ENCODE measurements at regions not wholly inside any gene's neighbourhood (a gene's known extent, or its start where the extent isn't known, plus 50 kb on each side); places are given as distances from the start of the nearest gene placed in this dataset.
"Not testable (repeated sequence)": the region's sequence is repeated elsewhere in the genome, so short reads cannot be mapped to it uniquely, and the experiment has no call there.

DNA sequence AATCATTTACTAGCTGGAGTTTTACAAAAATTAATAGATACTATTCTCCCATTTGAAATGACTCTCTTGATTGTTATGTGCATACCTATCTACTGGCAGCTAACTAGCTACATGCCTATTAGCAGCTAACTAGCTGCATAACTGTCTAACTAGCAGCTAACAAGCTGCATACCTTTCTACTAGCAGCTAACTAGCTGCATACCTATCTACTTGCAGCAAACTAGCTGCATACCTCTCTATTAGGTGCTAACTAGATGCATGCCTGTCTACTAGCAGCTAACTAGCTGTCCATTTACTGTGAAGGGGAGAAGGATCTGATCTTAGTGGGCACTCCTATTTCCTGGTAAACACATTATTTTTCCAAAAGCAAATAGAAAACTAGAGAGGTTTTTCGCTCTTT, 439.4 kb upstream of the PFKP start:
- DNase-seq (ENCODE audit: low spot score): no peak

DNA sequence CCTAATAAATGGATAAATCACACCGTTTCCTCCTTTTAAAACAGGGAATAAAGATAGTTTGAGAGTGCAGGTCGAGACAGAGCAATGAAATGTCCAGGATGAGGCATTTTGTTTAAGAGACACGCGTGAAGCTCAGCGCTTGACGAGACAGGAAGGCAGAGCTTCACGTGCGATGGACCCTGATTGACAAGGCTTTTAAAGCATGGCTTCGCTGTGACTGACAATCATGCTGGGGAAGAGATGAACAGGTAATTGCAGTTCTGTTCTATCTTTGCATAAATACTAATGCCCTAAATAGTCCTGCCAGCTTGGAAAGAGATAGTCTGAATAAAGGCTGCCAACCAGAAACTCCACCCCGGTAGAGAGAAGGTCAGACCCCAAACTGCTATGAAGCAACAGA, 442.3 kb upstream of the PFKP start:
- no peak for DNase-seq (ENCODE audit: low spot score)

DNA sequence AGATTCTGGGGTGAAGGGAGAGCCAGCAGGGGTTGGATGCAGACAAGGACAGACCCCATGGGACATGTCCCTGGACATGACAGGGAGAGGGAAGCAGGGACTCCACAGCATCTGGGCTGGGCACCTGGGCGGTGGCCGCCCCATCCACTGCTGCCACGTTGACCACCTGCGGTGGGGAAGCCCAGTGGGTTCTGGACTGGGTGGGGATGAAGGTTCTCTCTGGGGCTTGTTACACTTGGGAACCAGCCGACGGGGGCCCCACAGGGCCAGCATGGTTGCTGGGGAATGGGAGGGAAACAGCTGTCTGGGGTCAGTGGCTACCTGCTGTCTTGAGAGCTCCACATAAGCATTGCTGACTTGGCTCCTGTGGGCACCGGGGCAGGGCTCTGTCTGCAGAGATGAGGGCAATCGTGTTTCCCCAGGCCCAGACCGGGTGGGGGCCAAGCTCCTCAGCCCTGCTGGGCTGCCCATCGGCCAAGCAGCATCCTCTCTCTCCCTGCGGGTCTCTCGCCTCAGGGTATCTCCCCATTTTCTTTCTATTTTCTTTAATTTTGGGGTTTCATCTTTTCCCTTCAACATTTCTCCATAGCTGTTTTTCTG, 443.6 kb upstream of the PFKP start:
- no peak for DNase-seq (ENCODE audit: low spot score)

DNA sequence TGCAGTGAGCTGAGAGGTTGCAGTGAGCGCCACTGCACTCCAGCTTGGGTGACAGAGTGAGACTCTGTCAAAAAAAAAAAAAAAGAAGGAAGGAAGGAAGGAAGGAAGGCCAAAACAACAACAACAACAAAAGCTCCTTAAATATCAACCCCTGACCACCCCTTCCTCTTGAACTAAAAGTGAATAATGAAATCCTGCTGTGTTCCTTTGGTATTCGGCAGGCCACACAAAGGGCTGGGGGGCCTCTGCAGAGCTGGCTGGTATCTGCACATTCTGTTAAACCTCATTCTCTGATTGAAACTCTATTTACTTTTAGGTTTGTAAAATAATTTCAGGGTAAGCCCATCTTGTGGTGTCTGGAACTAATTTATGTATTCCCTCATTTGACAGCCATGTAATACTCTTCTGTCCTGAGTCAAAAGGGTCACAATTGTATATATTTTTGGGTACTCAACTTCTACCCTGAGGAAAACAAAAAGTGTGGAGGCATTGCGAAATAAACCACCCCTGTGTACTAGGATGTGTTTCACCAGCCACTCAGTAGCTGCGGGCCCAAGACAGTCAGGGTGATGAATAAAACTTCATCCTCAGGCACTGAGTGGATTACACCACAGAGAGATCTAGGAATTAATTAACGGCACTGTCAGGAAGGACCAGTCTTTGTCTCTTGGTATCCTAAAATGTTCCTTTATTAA, 446.4 kb upstream of the PFKP start:
- no peak for DNase-seq (ENCODE audit: low spot score)

DNA sequence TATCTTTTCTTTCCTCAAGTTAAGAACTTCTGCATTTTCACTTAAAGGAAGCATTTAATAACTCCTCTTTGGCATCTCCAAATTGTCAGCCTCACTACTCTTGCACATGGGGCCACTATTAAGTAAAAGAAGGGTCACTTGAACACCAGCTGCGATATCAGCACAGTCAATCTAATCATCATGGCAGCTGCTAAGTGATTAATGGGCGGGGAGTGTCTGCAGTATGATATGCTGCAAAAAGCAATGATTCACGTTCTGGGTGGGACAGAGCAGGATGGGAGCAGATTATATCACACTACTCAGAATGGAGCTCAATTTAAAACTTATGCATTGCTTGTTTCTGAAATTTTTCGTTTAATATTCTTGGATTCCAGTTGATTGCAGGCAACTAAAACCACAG, 447.4 kb upstream of the PFKP start:
- DNase-seq (ENCODE audit: low spot score): no peak

DNA sequence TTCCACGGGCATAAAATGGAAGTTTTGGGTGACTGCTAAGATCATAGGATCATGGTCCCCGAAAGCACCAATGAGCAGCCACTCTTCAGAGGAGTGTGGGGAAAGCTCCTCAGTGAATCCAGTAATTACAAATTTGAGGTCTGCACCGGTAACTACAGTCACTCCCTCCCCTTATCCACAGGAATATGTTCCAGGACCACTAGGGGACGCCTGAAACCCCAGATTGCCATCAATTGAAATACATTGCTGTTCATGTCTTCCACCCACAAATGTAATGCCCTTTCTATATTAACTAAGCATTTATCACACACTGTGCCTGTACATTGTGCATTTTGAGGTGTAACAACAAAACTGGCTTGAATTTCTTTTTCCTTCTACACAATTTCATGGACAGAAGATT, 447.9 kb upstream of the PFKP start:
- no peak for DNase-seq (ENCODE audit: low spot score)

DNA sequence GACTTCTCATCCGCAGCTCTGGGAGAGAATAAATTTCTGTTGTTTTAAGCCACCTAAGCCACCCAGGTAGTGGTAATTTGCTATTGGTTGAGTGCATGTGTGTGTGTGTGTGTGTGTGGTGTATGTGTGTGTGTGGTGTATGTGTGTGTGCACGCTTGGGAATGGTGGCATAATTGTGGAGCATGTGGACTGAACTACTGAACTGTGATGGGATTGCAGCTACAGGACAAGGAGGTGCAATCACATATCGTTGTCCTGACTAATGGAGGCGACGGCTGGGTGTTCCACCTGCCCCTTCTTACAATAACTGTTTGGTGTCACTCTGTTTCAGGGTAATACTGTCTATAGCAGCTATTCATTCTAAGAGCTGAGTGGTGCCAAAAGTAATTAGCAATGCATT, 448.7 kb upstream of the PFKP start:
- no peak for DNase-seq (ENCODE audit: low spot score)

DNA sequence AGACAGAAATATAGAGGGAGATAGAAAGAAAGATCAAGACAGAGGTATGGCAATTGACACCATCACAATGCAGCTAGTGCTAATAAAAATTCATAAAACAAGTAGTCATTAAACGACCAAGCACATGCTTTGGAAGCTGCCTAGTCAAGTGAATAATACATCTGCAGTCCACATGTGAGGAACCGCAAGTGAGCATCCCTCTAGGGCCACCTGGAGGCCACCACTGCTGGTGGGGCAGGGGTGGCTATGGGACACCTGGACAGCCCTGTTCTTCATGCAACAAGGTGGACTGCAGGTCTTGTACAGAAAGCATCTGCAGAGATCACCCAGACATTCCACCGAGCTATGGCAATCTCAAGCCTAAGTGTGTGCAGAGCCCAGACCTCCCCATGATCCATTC, 451.1 kb upstream of the PFKP start:
- no peak for DNase-seq (ENCODE audit: low spot score)

DNA sequence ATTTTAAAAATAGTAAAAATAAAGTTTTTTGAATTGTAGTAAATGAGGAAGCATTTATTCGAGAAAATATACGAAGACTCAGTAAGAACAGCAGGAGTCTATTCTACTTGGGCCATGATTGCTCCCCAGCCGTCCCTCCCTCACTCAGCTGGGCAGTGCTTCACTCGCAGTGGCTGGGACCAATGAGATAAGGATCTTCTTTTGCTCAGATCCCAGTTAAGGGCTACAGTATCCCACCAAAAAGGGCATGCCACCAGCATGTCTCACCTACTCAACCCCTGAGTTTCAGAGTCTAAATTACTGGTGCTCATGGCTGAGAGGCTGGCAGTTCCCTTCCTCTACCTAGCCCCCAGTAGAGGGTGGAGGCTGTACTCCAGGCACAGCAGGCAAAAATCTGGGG, 455.7 kb upstream of the PFKP start:
- DNase-seq (ENCODE audit: low spot score): no peak

DNA sequence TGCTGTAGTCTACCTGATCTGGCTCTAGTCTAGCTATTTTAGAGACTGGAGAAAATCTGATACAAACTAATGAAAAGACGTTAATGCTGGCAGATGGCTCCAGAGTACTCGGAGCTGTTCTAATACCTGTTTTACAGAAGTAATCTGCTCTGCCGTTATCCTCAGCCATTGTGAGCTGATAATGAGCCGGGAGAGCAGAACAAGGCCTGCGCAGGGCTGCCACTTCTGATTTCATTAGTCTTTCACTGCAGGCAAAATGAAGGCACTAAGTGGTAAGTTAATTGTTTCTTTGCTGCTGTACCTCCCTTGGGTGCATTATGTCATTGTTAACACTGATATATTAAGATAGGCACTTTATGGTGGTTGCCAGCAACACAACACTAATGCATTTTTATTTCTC, 456.4 kb upstream of the PFKP start:
- DNase-seq (ENCODE audit: low spot score): no peak

DNA sequence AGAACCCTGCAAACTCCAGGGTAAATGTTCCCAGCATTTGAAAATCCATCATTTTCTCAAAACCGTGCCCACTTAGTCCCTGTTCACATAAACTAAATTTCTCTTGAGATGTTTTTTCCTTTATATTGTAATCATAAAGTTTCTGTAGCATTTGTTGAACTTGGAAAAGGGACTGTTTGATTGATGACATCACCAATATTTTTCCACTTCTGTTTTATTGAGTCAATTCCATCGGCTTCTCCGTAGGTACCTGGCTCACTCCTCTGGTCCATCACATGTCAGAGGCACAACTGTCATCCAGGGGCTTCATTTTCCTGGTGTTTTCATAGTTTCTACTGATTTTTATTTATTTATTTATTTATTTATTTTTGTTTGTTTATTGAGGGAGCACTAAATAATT, 462.5 kb upstream of the PFKP start:
- DNase-seq (ENCODE audit: low spot score): no peak

DNA sequence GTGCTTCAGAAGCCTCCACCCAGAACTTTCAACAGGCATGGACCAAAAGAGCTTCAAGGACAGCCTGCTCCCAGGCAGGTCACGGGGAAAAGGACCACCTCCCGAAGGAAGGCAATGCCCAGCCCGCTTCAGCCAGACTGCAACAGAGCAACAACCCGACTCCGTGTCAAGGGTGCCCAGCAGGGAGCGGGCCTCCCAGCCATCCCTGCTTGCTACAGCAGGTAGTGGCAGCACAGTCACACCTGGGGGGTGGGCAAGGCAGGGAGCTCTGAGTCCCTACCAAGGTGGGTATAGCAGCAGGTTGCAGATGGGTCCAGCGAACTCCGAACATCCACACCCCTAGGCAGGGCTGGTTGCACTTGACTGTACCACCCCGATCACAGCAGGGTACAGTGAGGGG, 467.8 kb upstream of the PFKP start:
- DNase-seq (ENCODE audit: low spot score): no peak

DNA sequence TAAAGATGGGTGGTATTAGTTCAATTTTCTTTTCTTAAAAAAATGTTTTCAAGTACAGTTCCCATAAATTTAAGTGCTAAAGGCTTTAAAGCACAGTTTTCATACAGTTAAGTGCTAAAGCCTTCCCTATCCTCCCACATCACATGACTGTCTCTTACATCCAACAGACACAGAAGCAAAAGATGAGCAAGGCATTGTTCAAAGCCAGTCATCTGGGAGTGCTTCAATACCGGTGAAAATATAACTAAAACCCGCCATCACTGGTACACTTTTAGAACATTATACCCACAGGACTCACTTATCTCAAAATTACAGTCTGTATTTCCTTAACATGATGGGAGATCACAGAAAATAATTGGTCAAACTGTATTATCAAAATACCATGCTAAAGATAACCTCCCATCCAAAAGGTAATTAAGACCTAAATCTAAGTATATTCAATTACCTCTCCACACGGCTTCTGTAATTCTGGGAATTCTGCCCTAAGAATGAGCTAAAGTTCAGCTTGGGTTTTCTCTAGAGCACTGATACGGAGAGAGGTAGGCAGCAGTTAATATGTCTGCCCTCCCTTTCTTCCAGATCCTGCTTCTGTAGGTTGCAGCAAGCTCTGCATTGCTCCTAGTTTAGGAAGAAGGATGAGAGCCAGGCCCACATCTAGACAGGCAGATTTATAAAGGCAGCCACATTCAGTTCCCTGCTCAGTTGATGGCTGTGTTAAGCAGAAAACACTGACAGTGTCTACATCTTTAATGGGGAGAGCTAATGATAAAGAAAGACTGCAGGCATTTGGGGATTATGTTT, 474.8 kb upstream of the PFKP start:
- no peak for DNase-seq (ENCODE audit: low spot score)

DNA sequence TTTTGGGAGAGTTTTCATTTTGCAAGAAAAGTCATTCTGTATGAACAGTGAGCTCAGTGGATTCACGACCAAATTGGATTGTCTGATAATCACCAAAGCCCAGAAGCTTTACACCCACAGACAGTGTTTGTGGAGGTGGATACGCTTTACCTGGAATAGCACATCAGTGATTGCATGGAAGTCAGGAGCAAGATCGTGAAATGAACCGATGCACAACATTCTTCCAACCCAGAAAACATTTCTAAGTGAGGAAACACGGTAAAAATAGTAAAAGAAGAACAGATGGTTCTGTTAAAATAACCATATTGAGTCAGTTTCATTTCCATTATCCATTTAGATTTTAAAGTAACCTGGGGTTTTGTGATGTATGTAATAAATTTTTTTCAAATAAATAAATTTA, 478.2 kb upstream of the PFKP start:
- no peak for DNase-seq (ENCODE audit: low spot score)

DNA sequence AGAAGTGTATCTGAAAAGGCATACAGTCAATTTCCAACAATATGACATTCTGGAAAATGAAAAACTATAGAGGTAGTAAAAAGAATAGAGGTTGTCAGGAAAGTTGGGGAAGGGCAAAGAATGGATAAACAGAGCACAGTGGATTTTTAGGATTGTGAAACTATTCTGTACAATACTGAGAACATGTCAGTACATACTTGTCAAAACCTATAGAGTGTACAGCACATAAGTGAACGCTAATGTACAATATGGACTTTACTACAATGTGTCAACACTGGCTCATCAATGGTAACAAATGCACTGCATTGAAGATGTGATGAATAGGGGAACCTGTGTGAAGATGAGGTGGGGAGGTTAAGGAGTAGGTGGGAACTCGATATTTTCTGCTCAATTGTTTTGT, 483.0 kb upstream of the PFKP start:
- no peak for DNase-seq (ENCODE audit: low spot score)

DNA sequence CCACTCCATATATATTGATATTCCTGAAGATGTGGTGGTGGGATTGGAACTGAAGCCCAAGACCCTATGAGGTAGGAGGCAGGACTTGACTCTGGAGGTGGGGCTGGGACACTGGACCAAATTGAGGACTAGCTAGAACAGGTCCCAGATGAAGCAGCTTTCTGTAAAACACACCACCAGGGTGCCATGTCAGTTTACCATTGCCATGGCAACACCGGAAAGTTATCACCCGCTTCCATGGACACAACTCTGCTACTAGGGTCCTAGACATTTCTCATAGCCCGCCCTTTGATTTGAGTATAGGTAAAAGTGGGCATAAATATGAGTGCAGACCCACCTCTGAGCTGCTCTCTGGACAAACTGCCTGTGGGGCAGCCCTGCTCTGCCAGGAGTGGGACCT, 490.5 kb upstream of the PFKP start:
- DNase-seq (ENCODE audit: low spot score): no peak

DNA sequence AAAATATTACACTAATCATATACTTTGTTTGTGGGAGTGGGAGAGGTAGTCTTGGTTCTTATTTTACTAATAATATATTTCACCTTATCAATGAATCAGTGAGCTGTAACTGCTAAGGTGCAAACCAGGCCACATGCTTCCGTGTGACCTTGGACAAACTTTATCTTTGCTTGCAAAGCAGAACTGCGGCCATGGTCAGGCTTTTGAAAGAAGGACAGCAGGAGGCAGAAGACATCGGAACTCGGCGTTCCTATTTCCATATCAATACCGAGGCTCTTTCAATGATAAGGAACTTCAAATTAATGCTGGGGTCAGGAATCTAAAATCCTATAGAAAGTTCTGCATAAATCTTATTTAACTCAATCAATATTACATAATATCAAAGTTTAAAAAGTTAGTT, 491.9 kb upstream of the PFKP start:
- no peak for DNase-seq (ENCODE audit: low spot score)

DNA sequence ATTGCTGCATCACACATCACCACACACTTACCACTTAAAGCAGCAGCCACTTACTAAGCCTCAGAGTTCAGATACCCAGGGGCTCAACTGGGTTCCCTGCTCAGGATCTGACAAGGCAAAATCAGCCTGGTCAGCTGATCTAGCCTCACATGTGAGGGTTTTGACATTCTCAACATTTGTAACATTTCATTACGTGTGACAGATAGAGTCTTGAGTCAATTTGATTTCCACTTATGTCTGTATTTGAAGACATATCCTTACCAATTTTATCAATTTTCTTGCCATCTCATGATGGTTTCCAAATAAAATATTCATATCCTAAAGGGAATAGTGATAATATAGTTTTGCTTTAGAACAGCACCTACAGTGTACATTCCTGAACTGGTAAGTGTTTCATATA, 494.7 kb upstream of the PFKP start:
- DNase-seq (ENCODE audit: low spot score): no peak

DNA sequence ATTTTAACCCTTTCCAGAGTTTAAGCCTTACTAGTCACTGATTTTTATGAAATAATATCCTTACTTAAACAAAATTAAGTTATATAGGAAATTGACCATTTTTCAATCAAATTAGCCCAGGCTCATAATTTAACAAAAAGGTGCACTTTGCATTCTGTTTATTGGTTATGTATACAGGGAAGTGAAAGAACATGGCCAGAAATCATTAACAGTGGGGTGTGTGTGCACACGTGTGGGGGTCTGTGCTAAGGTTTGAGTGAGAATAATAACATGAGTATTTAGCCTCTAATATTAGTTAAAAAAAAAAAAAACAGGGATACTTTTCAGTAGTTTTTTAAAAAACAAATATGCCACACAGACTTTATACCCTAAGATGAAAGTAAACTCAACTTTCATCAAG, 510.5 kb upstream of the PFKP start:
- DNase-seq (ENCODE audit: low spot score): no peak

DNA sequence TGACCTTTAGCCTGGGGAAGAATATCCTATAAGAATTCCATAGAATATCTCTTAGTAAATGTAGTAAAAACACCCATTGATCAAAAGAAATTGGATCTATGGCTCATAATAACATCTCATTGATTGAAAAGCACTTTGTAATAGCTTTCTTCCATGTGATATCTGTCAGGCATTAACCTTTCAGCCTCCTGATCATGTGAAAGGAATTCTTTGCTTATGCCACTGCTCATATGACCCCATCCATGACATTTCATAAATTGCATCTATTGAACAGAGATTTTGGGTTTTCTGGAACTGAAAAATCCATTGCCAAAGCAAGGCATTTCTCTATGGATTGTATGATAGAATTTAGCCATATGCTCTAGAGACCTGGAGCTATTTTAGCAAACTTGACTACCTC, 519.3 kb upstream of the PFKP start:
- DNase-seq (ENCODE audit: low spot score): no peak

DNA sequence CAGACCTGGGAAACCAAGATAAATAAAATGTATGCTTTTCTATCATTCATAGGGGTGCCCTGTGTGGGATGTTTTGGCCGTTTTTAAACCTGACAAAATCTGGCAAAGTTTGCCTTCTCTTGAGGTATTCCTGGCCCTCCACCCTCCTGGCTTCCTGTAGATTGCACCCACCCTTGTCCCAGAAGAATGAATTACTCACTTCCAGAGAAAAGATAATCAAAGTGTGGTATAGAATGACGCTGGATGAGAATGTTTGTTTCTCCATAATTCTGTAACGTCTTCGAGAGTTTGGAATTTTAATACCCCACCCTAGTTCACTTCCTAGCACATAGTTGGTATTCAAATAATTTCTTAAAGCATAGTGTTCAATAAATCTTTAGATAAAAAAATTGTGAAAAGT, 519.7 kb upstream of the PFKP start:
- DNase-seq (ENCODE audit: low spot score): no peak

DNA sequence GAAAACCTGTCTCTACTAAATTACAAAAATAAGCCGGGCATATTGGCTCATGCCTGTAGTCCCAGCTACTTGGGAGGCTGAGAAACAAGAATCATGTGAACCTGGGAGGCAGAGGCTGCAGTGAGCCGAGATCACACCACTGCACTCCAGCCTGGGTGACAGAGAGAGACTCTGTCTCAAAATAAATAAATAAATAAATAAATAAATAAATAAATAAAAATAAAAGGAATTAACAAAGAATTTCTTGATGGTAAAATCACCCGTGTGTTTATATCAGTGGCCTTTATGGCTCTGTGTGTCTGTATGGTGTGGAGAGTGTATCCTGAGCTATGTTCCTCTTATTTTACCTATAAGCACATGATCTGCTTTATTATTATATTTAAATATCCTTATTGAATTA, 520.5 kb upstream of the PFKP start:
- not testable (repeated sequence) for DNase-seq (ENCODE audit: low spot score)

DNA sequence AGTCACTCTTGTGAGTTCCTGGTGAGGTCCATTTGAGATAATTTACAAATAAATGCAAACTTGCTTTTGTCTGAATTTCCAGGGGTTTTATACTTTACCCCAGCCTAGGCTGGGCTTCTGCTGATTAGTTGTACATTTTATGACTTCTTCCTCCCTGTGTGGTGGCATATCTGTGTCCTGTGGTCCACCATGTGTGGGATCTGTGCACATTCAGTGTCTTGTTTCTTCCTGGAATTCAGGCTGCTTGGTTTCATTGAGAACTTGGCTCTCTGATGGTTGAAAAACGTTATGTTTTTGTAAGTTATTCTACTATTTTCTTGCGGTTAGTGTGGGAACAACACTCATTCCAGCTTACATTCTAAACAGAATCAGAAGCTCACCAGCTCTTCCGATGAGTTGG, 523.4 kb upstream of the PFKP start:
- no peak for DNase-seq (ENCODE audit: low spot score)

Measured in germinal center (tissue), 1 donor.